ENCODE measurements at regions not wholly inside any gene's neighbourhood (a gene's known extent, or its start where the extent isn't known, plus 50 kb on each side); places are given as distances from the start of the nearest gene placed in this dataset.

- TF ChIP-seq SUZ12 (IDR thresholded peaks at IDR 0.05): no peak
- TF ChIP-seq FOXM1 (IDR thresholded peaks at IDR 0.05; ENCODE audit: borderline replicate concordance): no peak
- TF ChIP-seq FOXA1 (IDR thresholded peaks at IDR 0.05): no peak
- TF ChIP-seq LEF1 (IDR thresholded peaks at IDR 0.05; ENCODE audit: borderline replicate concordance): no peak
- TF ChIP-seq HDGF (IDR thresholded peaks at IDR 0.05; ENCODE audit: borderline replicate concordance): no peak
- TF ChIP-seq SP1 (IDR thresholded peaks at IDR 0.05): no peak
- TF ChIP-seq ZNF384 (IDR thresholded peaks at IDR 0.05): no peak
Measured at GRCh38 chr1:36737767-36738166, 255.1 kb upstream of the CSF3R start.
